GM10266 (cell line): ENCODE measurements at regions not wholly inside any gene's neighbourhood (a gene's known extent, or its start where the extent isn't known, plus 50 kb on each side); places are given as distances from the start of the nearest gene placed in this dataset.

Experiments
- DNase-seq: peaks from one replicate; pipeline ENCODE4 v3.0.0; 2012; ENCODE audit errors: extremely low spot score
- CTCF ChIP-seq: IDR thresholded peaks from 2 replicates; pipeline ENCODE4 v1.5.1; 2012; ENCODE audit warnings: mild to moderate bottlenecking, low read depth; ENCODE audit not compliant: control insufficient read depth, insufficient read depth; ENCODE audit errors: missing control alignments

GRCh38 chr12:116630762-116631161 lies 71.6 kb downstream of the MAP1LC3B2 start:
- no peak for DNase-seq
- no peak for TF ChIP-seq CTCF

- no peak for TF ChIP-seq CTCF
- DNase-seq, result no peak
Observed at GRCh38 chr12:116629480-116629879, 70.3 kb downstream of the MAP1LC3B2 start.

GRCh38 chr12:116628989-116629388 lies 69.8 kb downstream of the MAP1LC3B2 start:
- no peak for TF ChIP-seq CTCF
- DNase-seq, result no peak

- no peak for DNase-seq
- no peak for TF ChIP-seq CTCF
Observed at GRCh38 chr12:116628450-116628793, 69.2 kb downstream of the MAP1LC3B2 start.
